ENCODE measurements at regions not wholly inside any gene's neighbourhood (a gene's known extent, or its start where the extent isn't known, plus 50 kb on each side); places are given as distances from the start of the nearest gene placed in this dataset.

GRCh38 chr3:87084868-87085267 is 93.9 kb upstream of the VGLL3 start:
- H3K4me1 Mint-ChIP-seq (ENCODE audit: unreplicated experiment), result no peaks in the 10 kb centered on the region
- no peak overlapping the region for H3K27ac Mint-ChIP-seq
- H3K27me3 Mint-ChIP-seq, result no peaks in the 10 kb centered on the region
- DNase-seq (ENCODE audit: extremely low spot score, unreplicated experiment), result no peak
- no peak overlapping the region for H3K4me3 Mint-ChIP-seq
- no peaks in the 10 kb centered on the region for H3K36me3 Mint-ChIP-seq
- H3K9me3 Mint-ChIP-seq, result no peaks in the 10 kb centered on the region
- TF ChIP-seq CTCF (conservative IDR thresholded peaks at IDR 0.05), result no peak

- Mint-ChIP-seq H3K27me3 (no peaks in the 10 kb centered on the region), H3K9me3 (no peaks in the 10 kb centered on the region), H3K27ac (no peak overlapping the region), H3K36me3 (no peaks in the 10 kb centered on the region), H3K4me3 (no peak overlapping the region), H3K4me1 (ENCODE audit: unreplicated experiment) (no peaks in the 10 kb centered on the region)
- no peak for DNase-seq (ENCODE audit: extremely low spot score, unreplicated experiment)
- peak; percentile 80 for TF ChIP-seq CTCF (conservative IDR thresholded peaks at IDR 0.05)
These were observed 92.0 kb upstream of the VGLL3 start for GRCh38 chr3:87082796-87083440.

GRCh38 chr3:87077355-87077754 is 86.4 kb upstream of the VGLL3 start:
- Mint-ChIP-seq H3K27ac (no peak overlapping the region), H3K9me3 (no peaks in the 10 kb centered on the region), H3K4me3 (no peak overlapping the region), H3K4me1 (ENCODE audit: unreplicated experiment) (no peaks in the 10 kb centered on the region), H3K36me3 (no peaks in the 10 kb centered on the region), H3K27me3 (no peaks in the 10 kb centered on the region)
- no peak for TF ChIP-seq CTCF (conservative IDR thresholded peaks at IDR 0.05)
- DNase-seq (ENCODE audit: extremely low spot score, unreplicated experiment), result no peak

GRCh38 chr3:87076946-87077345 is 86.0 kb upstream of the VGLL3 start:
- H3K27ac Mint-ChIP-seq, result no peak overlapping the region
- no peak for TF ChIP-seq CTCF (conservative IDR thresholded peaks at IDR 0.05)
- H3K9me3 Mint-ChIP-seq, result no peaks in the 10 kb centered on the region
- no peaks in the 10 kb centered on the region for H3K36me3 Mint-ChIP-seq
- no peak overlapping the region for H3K4me3 Mint-ChIP-seq
- H3K27me3 Mint-ChIP-seq, result no peaks in the 10 kb centered on the region
- no peak for DNase-seq (ENCODE audit: extremely low spot score, unreplicated experiment)
- H3K4me1 Mint-ChIP-seq (ENCODE audit: unreplicated experiment), result no peaks in the 10 kb centered on the region

- TF ChIP-seq CTCF (conservative IDR thresholded peaks at IDR 0.05), result no peak
- no peak overlapping the region for H3K4me3 Mint-ChIP-seq
- no peaks in the 10 kb centered on the region for H3K27me3 Mint-ChIP-seq
- H3K27ac Mint-ChIP-seq, result no peak overlapping the region
- no peak for DNase-seq (ENCODE audit: extremely low spot score, unreplicated experiment)
- no peaks in the 10 kb centered on the region for H3K36me3 Mint-ChIP-seq
- H3K9me3 Mint-ChIP-seq, result no peaks in the 10 kb centered on the region
- no peaks in the 10 kb centered on the region for H3K4me1 Mint-ChIP-seq (ENCODE audit: unreplicated experiment)
These were observed 82.7 kb upstream of the VGLL3 start for GRCh38 chr3:87073496-87074145.
